Lower lobe of right lung (tissue), 2 donors: ENCODE measurements at regions not wholly inside any gene's neighbourhood (a gene's known extent, or its start where the extent isn't known, plus 50 kb on each side); places are given as distances from the start of the nearest gene placed in this dataset.

Experiments used
- ATAC-seq, 2 donors: fragments of 200-7000 bp; cut with Tn5 transposase; one replicate each; pipeline ENCODE4 v1.9.1; 2020 to 2022; ENCODE audit warnings: mild to moderate bottlenecking in 2 of 2, moderate library complexity in 2 of 2
- DNase-seq: peaks from one replicate; pipeline ENCODE4 v3.0.0-alpha.2; 2020
- H3K27ac ChIP-seq: fragments of 200-600 bp; one replicate; pipeline ENCODE4 v1.8.0; 2022
- H3K27me3 ChIP-seq: fragments of 200-600 bp; one replicate; pipeline ENCODE4 v1.8.0; 2022; ENCODE audit warnings: low read depth
- H3K36me3 ChIP-seq: fragments of 200-600 bp; one replicate; pipeline ENCODE4 v1.8.0; 2022; ENCODE audit warnings: mild to moderate bottlenecking
- H3K4me1 ChIP-seq: fragments of 200-600 bp; one replicate; pipeline ENCODE4 v1.8.0; 2022
- H3K4me3 ChIP-seq: fragments of 200-600 bp; one replicate; pipeline ENCODE4 v1.8.0; 2022; ENCODE audit warnings: mild to moderate bottlenecking
- H3K9me3 ChIP-seq: fragments of 200-600 bp; one replicate; pipeline ENCODE4 v1.8.0; 2022
- intact Hi-C: fragments of 100-400 bp; cut with DNase I; formaldehyde crosslinking; loops from one replicate; pipeline ENCODE4 v1.11.0; 2022
- TF ChIP-seq, protein P1 (sequence below): fragments of 200-600 bp; IDR thresholded peaks from one replicate; pipeline ENCODE4 v1.8.0; 2022; ENCODE audit warnings: antibody characterized with exemption, mild to moderate bottlenecking
- donor health status: DM: no; HTN: yes; CAD: no; lungs with severe emphysema.

DNA sequence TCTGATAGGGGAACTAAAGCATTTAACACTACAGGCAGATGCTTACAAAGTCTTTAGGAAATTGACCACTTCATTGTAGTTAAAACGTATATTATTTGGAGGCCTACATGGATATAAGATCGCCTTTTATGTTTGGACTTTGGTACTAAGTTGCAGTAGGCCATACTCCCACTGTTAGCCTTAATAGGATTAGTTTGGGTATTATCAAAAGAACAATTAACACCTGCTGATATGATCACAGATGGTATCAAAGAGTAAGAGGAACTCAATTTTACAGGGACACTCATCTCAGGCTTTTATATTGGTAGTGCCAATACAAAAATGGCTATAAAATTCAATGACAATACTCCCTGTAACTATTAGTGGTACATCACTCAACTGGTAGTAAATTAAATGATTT, 1183.0 kb downstream of the MAT2B start:
- intact Hi-C loops, result no loop called here
- Histone ChIP-seq H3K4me1 (no peaks in the 10 kb centered on the region), H3K27me3 (no peaks in the 10 kb centered on the region), H3K27ac (no peak overlapping the region), H3K4me3 (no peak overlapping the region), H3K36me3 (no peaks in the 10 kb centered on the region), H3K9me3 (no peaks in the 10 kb centered on the region)
- DNase-seq, result no peak
- TF ChIP-seq, protein P1, sequence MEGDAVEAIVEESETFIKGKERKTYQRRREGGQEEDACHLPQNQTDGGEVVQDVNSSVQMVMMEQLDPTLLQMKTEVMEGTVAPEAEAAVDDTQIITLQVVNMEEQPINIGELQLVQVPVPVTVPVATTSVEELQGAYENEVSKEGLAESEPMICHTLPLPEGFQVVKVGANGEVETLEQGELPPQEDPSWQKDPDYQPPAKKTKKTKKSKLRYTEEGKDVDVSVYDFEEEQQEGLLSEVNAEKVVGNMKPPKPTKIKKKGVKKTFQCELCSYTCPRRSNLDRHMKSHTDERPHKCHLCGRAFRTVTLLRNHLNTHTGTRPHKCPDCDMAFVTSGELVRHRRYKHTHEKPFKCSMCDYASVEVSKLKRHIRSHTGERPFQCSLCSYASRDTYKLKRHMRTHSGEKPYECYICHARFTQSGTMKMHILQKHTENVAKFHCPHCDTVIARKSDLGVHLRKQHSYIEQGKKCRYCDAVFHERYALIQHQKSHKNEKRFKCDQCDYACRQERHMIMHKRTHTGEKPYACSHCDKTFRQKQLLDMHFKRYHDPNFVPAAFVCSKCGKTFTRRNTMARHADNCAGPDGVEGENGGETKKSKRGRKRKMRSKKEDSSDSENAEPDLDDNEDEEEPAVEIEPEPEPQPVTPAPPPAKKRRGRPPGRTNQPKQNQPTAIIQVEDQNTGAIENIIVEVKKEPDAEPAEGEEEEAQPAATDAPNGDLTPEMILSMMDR, result no peak
- no peak for ATAC-seq

DNA sequence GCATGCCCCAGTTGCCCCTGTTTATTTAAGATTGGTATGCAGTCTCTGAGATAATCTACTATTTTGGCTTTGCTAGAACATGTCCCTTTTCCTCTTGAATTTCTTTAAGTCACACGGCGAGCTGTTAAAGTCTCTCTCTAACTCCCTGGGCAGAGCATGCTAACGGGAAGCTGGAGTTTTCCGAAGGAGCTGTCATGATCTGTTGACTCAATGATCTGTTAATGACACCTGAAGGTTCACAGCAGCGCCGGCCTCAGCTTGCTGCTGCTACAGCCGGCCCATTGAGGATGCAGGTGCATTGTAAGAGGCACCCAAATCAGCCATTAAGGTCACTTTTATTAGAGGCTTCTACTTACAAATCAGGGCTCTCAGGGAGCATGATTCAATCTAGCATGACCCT, 1203.4 kb downstream of the MAT2B start:
- intact Hi-C loops, result no loop called here
- TF ChIP-seq, protein P1, result no peak
- Histone ChIP-seq H3K27ac (no peak overlapping the region), H3K27me3 (no peaks in the 10 kb centered on the region), H3K36me3 (no peaks in the 10 kb centered on the region), H3K4me1 (no peaks in the 10 kb centered on the region), H3K9me3 (no peaks in the 10 kb centered on the region), H3K4me3 (no peak overlapping the region)
- ATAC-seq (no peak), DNase-seq (no peak)

DNA sequence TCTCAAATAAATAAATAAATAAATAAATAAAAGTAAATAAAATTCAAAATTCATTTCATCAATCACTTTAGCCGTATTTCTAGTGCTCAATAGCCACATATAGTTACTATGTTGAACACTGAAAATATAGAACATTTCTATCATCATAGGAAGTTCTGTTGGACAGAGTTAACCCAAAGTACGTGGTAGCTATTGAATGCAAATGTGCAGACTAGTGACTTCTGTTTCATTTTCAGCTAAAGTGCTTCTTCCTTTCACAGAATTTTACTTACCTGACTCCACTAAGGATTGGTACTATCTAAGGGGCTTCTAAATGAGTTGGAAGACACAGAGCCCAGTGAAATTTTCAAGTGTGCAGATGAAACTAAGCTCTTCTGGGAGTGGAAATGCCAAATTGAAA, 1208.3 kb downstream of the MAT2B start:
- Histone ChIP-seq H3K27me3 (no peaks in the 10 kb centered on the region), H3K9me3 (no peaks in the 10 kb centered on the region), H3K36me3 (no peaks in the 10 kb centered on the region), H3K4me1 (no peaks in the 10 kb centered on the region), H3K27ac (no peak overlapping the region), H3K4me3 (no peak overlapping the region)
- ATAC-seq (no peak), DNase-seq (no peak)
- TF ChIP-seq, protein P1, result no peak
- intact Hi-C loops, result no loop called here

DNA sequence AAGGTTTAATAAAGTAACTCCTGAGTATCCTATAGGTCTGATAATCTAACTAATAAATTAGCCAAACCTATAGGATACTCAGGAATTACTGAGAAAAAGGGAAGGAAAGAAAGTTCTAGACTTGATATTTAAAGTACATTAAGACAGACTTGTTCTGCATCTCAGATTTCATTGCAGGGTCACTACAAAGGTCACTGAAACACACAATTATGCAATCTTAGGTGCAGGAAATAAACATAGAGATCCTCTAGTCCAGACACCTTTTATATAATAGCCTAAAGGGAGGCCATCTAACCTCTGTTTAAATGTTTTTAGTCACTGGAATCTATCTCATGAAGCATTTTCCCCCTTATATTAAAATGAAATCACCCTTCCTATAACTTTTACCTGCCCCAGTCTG, 1215.7 kb downstream of the MAT2B start:
- no peaks in the 10 kb centered on the region for H3K36me3 ChIP-seq
- TF ChIP-seq, protein P1, result no peak
- intact Hi-C loops, result no loop called here
- H3K4me1 ChIP-seq, result no peaks in the 10 kb centered on the region
- no peaks in the 10 kb centered on the region for H3K27me3 ChIP-seq
- H3K27ac ChIP-seq, result no peak overlapping the region
- ATAC-seq (no peak), DNase-seq (no peak)
- H3K4me3 ChIP-seq, result no peak overlapping the region
- no peaks in the 10 kb centered on the region for H3K9me3 ChIP-seq

DNA sequence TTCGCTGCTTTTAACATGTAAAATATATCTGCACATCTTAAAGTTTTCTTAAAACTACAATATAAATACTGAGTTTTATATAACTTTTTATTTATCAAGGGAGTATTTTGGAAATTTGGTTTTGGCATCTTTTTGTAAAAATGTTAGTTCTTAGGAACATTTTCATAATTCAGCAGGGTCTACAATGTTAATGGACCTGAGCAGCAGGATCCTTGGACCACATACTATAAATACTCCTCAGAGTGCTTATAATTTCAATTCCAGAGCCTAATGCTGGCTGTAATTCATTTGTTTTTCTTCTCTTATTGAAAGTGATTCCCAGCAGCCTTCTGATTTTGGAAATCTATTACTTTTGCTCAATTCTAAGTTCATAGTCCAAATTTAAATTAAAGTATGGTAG, 1216.2 kb downstream of the MAT2B start:
- Histone ChIP-seq H3K9me3 (no peaks in the 10 kb centered on the region), H3K4me3 (no peak overlapping the region), H3K4me1 (no peaks in the 10 kb centered on the region), H3K27me3 (no peaks in the 10 kb centered on the region), H3K27ac (no peak overlapping the region), H3K36me3 (no peaks in the 10 kb centered on the region)
- intact Hi-C loops, result no loop called here
- DNase-seq, result no peak
- TF ChIP-seq, protein P1, result no peak
- ATAC-seq, result no peak

DNA sequence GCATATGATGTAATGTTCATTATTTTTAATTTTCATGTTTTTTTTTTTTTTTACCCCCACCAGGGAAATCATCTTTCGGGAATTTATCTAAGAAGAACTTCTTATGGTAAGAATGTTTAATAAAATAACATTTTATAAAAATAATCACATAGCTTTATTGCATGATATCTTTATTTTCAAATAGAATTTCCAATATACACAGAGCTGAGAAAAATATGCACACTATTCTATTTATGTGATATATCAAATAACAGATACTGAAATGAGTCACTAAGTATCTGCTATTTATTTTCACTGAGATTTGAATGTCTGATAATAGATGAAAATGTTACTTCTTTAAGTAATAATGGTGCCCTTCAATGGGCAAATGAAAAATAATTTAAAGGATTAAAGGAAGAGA, 1217.3 kb downstream of the MAT2B start:
- no peak for DNase-seq
- intact Hi-C loops, result no loop called here
- TF ChIP-seq, protein P1, result no peak
- Histone ChIP-seq H3K4me3 (no peak overlapping the region), H3K36me3 (no peaks in the 10 kb centered on the region), H3K4me1 (no peaks in the 10 kb centered on the region), H3K27me3 (no peaks in the 10 kb centered on the region), H3K27ac (no peak overlapping the region), H3K9me3 (no peaks in the 10 kb centered on the region)
- no peak for ATAC-seq
